Glomerular visceral epithelial cell (primary cell): ENCODE measurements at regions not wholly inside any gene's neighbourhood (a gene's known extent, or its start where the extent isn't known, plus 50 kb on each side); places are given as distances from the start of the nearest gene placed in this dataset.
A peak's percentile ranks its signal among the peaks of the same experiment; 100 is the strongest.

Experiments used
- DNase-seq: peaks from one replicate; pipeline ENCODE4 v3.0.0-alpha.2; 2016; ENCODE audit errors: extremely low spot score

DNA sequence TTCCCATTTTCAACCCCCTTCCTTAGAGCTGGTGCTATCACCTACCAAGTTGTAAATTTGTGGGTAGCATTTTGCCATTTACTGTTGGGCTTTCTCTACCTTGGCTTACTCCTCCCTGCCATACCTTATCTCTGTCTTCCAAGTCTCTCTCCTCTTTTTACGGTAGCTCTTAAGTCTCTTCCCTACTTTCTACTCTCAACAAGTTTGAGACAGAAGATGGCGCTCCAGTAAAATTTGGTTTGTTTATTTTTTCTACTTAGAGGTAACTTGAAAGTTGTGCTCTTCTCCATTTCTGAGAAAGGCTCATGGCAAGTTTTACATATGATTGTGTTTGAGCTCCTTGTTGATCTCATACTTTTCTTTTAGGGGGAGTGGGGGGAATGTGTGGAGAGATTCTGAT, 1508.1 kb downstream of the TECRL start:
- DNase-seq: no peak

DNA sequence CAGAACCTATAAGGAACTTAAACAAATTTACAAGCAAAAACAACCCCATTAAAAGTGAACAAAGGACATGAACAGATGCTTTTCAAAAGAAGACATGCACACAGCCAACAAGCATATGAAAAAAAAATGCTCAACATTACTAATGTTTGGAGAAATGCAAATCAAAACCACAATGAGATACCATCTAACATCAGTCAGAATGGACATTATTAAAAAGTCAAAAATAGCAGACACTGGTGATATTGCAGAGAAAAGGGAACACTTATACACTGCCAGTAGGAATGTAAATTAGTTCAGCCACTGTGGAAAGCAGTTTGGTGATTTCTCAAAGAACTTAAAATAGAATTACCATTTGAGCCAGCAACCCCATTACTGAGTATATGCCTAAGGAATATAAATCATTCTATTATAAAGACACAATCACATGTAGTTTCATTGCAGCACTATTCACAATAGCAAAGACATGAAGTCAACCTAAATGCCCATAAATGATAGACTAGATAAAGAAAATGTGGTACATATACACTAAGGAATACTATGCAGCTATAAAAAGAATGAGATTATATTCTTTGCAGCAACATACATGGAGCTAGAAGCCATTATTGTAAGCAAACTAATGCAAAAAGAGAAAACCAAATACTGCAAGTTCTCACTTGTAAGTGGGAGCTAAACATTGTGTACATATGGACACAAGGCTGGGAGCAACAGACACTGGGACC, 1509.4 kb downstream of the TECRL start:
- DNase-seq: no peak

DNA sequence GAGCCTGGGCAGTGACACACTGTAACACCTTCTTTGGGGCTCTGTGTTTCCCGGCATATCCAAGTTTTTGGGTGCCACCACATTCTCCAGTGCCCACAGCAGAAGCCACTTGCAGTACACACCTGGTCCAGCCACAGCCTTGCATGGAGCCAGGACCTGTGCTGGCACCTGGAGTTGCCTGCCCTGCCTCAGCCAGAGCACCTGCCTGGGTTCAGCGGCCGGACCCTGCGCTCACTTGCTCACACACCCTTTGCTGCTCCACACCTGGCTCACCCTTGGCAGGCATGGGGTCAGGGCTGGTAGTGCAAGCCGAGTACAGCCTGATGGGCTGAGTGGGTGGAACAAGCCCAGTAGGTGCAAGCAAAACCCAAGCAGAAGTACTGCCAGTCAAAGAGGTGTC, 1511.1 kb downstream of the TECRL start:
- DNase-seq: no peak

DNA sequence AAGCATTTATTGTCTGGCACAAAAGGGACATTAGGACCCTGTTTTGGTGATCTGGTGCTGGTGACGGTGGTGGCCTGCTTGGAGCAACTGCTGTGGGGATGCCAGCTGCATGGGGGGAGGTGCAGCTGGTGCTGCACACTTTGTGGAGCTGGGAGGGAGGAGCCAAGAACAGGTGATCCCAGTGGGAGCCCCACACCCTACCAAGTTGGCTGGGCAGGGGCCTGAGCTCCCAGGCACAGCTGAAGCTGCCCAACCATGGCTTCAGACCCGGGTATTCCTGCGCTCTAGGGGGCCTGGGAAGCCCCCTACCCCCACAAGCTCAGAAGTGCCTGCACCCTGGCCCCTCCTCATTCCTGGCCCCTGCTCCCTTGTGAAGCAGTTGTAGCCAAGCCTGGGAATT, 1512.5 kb downstream of the TECRL start:
- DNase-seq: no peak

DNA sequence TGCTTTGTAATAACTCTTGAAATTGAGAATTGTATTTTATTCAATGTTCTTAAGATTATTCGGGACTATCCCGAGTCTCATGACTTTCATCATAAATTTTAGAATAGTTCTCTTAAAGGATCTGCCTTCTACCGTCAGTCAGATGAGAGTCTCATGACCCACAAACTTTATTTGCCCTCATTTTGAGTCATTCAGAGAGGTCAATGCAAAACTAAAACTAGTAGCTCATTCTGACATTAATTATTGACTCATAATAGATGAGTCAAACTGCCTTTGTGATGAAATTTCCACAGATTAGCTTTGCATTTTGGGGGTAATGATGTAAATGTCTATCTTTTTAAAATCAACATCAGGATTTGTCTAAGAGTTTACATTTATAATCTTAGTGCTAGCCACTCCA, 1527.3 kb downstream of the TECRL start:
- DNase-seq: peak; percentile 24

DNA sequence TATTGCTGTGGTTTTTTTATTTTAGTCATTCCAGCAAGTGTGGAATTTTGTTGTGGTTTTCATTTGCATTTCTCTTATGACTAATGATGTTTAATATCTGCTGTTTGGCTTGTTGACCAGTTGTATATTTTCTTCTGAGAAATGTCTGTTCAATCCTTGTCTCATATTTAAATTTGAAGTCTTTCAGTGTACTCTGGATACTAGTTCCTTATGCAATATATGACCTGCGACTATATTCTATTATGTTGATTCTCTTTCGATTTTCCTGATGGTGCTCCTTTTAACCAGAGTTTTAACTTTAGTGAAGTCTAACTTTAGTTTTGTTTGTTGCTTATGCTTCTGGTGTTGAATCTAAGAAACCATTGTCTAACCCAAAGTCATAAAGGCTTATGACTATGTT, 1528.0 kb downstream of the TECRL start:
- no peak for DNase-seq

DNA sequence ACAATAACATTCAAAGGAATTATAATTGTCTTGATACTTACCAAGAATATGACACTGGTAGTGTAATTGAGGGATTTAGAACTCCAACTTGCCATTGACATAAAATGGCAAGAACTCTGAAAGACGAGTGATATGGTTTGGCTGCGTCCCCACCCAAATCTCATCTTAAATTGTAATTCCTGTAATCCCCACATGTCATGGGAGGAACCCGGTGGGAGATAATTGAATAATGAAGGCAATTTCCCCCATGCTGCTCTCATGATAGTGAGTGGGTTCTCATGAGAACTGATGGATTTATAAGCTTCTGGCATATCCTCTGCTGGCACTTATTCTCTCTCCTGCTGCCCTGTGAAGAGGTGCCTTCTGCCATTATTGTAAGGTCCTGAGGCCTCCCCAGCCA, 1536.4 kb downstream of the TECRL start:
- no peak for DNase-seq

DNA sequence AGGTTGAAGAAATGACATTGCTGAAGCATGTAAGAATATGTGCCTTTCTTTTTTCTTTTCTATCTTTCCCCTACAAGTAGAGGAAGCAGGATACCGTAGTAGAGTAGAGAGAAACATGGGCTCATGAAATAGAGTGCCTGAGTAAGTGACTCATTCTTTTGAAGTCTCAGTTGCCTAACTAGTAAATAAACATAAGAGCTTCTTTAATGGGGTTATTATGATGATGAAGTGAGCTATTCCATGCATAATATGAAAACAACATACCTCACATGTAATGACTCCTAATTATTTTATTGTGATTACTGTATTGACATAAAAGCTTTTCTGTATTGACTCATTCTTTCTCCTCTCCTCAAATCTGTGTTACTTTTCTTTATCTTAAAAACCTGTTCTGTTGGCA, 1538.2 kb downstream of the TECRL start:
- no peak for DNase-seq

DNA sequence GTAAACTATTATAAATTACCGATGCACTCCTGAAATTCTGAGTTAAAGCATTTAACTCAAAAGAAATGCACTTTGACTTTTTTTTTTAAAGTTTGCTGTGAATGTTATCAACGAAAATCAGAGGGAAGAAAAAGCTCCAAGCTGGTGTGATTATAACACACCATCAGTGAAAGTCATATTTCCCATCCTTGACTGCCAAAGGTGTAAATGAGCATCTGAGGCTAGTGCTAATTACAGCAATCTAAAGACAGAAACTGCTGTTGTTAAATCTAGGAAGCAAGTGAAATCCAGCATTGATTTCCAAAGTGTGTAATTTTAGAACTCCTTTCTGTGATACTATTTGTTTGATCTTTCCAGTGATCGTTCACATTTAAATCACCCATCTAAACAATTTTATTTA, 1538.8 kb downstream of the TECRL start:
- no peak for DNase-seq

DNA sequence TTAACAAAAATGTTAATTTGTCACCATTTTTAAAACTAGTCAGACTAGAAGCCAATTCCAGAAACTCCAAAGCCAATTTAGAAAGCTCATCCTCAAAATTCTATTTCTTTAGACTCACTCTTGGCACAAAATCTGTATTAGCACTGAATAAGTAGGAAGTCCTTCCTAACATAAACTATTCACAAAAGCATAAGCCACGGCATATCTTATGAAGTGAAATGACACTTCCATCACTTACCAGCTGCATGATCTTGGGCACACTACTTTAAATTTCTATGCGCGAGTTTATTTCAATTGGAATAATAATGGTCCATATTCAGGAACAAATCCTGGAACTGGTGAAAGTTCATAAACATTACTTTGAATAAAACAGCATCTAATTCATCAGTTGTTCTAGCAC, 1544.0 kb downstream of the TECRL start:
- no peak for DNase-seq

DNA sequence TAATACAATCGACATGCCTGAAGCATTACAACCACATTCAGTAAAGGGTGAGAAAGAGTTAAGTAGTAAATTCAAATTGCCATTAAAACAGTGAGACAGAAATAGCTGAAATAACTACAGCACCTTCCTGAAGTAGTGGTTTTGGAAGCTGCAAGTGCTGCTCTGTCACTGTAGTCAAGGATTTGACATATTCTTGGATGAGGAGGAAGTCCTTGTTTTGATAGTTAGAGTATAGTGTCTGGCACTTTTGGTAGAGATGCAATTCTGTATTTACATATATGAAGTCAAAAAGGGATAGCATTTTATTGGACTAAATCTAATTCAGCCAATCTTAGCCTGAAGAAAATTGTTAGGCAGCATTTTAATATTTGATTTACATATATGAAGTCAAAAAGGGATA, 1559.6 kb downstream of the TECRL start:
- no peak for DNase-seq

DNA sequence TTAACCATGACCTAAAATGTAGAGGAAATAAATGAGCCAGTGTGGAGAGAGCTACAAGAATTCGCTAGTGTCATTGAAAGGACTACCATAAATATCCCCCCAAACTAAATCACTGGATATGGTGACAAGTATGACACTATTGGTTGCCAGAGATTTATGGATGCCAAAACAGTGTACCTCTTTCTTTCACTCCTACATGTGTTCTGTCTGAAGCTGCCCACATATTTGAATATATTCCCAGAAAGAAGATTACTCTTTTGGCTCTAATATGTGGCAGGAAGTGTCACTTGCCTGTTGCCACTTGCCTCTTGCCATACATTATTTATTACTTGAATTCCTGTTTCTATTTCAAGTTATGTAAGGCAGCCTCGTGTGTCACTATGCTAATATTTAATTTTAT, 1573.6 kb downstream of the TECRL start:
- DNase-seq: no peak

DNA sequence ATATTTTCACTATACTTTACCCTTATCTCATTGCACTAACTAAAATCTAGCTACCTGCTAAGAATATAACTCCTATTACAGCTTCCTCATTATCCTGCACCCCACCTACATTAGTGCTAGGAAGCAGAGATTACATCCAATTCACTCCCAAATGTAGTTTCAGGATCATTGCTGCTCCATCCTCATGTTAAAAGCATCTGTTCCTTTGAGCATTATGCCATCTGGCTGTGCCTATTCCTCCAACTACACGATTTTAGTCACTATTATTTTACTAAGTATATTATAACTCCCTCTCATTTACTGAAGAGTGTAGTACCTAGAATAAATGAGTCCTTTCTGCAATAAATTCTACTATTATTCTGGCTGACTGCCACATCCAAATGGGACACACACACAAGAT, 1586.9 kb downstream of the TECRL start:
- no peak for DNase-seq

DNA sequence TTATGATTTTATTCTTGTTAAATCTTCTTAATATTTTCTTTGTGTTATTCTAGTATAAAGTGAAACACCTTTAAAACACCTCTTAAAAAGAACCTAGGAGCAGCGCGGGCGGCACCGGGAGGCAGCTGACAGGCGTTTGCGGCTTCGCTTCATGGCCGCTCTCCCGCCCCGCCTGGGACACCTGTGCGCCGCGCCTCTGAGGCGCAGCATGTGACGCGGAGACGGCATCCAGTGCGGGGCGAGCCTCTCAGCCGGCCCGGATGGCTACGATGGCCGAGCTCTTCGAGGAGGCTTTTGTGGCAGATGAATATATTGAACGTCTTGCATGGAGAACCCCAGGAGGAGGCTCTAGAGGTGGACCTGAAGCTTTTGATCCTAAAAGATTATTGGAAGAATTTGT, 1592.7 kb downstream of the TECRL start:
- DNase-seq: no peak

DNA sequence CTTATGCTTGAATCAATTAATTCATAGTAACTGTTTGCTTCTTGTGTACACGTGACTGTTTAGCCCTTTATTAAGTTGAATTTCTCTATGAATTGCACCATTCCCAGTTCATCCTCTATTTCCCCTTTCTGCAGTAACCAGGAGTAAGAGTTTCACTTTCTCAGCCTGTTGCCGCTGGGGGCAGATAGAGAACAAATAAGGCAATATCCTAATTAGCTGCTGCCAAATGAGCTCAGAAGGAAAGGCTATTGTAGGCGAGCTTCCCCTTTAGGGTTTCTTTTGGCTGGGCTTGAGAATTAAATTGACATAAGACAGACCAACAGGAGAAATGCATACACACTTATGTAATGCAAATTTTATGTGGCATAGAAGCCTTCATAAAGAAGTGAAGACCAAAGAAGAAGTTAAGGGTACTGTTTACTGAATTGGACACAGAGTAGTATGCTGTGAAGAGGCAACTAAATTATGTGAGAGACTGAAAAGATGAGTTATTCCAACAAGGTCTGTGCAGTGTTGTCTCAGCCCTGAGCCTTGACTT, 1594.7 kb downstream of the TECRL start:
- no peak for DNase-seq

DNA sequence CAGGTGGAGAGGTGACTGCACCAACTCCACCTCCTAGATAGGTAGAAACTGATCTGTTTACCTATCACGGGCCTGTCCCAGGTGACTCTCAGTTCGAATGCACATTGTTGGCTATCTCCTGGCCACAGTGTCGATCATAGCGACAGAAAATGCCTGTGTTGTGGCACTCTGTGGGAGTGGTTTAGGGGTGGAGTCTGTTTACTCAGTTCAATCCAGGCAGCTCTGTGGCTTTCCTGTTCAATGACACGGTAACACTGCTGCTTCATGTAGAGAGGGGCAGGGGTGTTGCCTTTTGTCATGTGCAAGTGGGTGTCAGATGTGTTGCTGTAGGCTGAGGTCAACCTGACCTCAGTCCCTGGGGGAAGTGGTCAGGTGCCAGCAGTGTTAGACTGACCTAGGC, 1602.4 kb downstream of the TECRL start:
- no peak for DNase-seq

DNA sequence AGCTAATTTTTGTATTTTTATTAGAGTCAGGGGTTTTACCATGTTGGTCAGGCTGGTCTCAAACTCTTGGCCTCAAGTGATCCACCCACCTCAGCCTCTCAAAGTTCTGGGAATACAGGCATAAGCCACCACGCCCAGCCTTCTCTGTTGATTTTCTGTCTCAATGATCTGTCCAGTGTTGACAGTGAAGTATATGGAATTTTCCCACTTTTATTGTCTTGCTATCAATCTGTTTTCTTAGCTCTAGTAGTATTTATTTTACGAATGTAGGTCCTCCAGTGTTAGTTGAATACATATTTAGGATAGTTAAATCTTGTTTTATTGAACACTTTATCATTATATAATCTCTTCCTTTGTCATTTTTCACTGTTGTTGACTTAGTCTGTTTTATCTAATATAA, 1603.9 kb downstream of the ADGRL3 start:
- no peak for DNase-seq

DNA sequence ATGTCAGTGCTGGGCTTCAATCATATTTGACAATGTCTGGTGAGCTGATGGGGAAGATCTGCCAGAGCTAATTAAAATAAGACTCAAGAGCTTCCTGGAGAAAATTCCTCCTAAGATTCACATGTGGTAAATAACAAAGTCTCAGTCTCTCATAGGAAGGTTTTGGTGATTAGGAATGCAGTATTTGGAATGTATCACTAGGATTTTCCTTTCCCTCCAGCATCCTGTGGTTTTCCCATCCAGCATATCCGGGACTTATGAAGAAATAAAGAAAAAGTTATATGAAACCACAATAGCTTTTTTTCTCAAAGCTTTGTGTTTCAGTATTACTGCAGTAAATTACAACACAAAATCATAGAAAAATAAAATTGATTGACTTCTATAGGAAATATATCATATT, 1597.1 kb downstream of the ADGRL3 start:
- DNase-seq: peak; percentile 4

DNA sequence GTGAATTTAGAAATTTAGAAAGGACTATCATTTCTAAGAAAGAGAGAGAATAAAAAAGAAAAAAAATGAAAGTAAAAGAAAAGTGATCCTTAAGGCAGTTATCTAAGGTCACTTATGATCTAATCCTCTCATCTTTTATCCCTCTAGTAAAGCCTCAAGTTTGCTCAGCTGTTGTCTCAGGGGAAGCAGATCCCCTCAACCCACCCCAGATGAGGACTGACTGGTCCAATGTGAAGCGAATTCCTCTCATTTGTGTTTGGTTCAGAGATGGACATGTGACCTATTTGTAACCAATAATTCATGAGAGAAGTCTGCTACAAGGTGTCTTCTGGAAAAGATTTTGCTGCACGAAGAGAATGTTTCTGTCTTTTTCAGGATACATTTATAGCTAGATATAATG, 1591.3 kb downstream of the ADGRL3 start:
- no peak for DNase-seq

DNA sequence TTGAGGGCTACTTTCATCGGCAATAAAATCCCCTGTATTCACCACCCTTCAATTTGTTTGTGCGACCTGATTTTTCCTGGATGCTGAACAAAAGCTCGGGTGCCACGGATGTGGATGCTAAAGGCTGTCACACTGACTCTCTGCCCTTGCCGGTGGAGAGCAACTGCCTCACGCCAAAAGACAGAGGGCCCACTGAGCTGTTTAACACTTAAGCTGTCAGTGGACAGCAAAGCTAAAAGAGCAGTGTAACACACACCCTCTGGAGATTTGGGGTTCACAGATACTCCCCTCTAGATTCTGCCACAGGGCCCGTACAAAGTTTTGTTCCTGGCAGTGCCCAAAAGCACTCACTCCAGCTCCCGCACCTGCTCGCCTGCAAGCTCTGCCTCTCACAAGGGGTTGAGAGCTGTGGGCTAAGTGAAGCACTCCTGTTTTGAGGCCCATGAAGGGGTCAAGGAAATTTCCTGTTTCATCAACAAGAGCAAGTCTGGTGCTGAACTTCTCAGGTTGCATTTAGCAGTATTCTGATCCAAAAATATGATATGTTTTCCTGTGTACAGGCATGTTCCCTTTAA, 1571.9 kb downstream of the ADGRL3 start:
- no peak for DNase-seq

DNA sequence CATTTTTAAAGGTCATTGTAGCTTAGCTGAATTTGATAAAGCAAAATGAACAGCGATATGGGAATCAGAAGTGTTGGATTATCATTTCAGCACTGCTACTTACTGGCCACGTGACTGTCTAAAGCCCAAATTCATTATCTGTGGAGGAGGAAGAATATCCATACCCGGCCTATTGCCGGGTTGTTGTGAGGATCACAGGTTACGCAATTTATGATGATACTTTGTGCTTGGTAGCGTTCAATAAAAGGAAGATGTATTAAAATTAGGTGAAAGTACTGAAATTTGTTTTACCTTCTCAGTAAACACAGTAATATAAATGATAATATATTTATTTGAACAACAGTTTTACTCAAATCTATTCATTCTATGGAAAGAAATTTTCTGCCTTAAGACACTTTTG, 1540.2 kb downstream of the ADGRL3 start:
- DNase-seq: no peak

DNA sequence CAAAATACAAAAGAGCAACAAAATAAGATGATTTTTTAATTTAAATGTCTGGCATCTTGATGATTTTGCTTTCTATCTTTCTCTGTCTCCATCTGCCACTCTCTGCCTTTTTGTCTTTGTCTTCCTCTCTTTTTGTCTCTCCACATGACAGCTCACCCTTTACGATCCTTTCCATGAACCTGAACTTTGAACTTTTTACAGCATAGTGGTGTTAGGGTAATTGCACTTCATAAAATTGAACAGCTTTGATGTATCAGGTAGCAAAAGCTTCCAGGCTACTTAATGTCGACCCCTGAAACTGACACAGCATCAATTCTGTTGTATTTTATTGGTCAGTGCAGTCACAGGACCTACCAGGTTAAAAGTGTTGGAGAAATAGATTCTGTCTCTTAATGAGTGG, 1517.0 kb downstream of the ADGRL3 start:
- no peak for DNase-seq

DNA sequence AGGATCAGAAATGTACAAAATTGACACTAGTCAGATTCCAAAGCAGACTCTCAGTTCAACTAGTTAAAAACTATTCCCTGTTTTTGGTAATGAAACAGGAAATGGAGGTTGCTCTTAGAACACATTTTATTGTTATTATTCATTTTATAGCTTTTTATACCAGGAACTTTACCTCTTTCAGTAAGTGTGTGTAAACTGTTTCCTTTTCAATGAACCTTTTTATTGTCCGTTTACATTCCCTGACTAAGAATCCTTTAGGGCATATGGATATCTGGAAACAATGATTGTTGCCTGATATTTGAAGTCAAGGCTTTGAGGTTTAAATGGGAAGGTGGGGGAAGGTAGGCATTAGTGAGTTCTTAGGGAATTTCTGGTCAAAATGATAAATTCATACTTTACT, 1511.4 kb downstream of the ADGRL3 start:
- DNase-seq: no peak
